Endothelial cell of umbilical vein (primary cell): ENCODE measurements at regions not wholly inside any gene's neighbourhood (a gene's known extent, or its start where the extent isn't known, plus 50 kb on each side); places are given as distances from the start of the nearest gene placed in this dataset.

Experiments used
- EZH2 ChIP-seq: IDR thresholded peaks from 2 replicates; pipeline ENCODE4 v1.6.1; 2012; ENCODE audit warnings: borderline replicate concordance, low read depth, mild to moderate bottlenecking, moderate library complexity, low read length, inconsistent platforms; ENCODE audit not compliant: severe bottlenecking
- JUN ChIP-seq: IDR thresholded peaks from 2 replicates; pipeline ENCODE4 v1.6.1; 2011; ENCODE audit warnings: borderline replicate concordance, low read depth; ENCODE audit not compliant: insufficient read length, insufficient read depth
- POLR2A ChIP-seq: IDR thresholded peaks from 2 replicates; pipeline ENCODE4 v1.6.1; 2012; ENCODE audit warnings: low read depth, mild to moderate bottlenecking, control low read depth, low read length
- POLR2AphosphoS5 ChIP-seq: IDR thresholded peaks from 2 replicates; pipeline ENCODE4 v1.6.1; 2012; ENCODE audit warnings: low read depth, mild to moderate bottlenecking, control low read depth, low read length, moderate library complexity; ENCODE audit not compliant: insufficient read depth
- TF ChIP-seq, protein P1 (sequence below), 2 donors: IDR thresholded peaks; 1 replicate in 1 of 2; 2 replicates in 1 of 2; pipeline ENCODE4 v1.5.1; 2011; ENCODE audit warnings: low read length in 2 of 2, mild to moderate bottlenecking in 2 of 2, moderate library complexity in 2 of 2, control low read depth in 1 of 2, inconsistent platforms in 1 of 2, low read depth in 1 of 2; ENCODE audit not compliant: insufficient read depth in 1 of 2; ENCODE audit errors: extremely low read depth in 1 of 2
- TF ChIP-seq, protein P2 (sequence below): IDR thresholded peaks from 2 replicates; pipeline ENCODE4 v1.6.1; 2011; ENCODE audit not compliant: insufficient read depth, insufficient read length

DNA sequence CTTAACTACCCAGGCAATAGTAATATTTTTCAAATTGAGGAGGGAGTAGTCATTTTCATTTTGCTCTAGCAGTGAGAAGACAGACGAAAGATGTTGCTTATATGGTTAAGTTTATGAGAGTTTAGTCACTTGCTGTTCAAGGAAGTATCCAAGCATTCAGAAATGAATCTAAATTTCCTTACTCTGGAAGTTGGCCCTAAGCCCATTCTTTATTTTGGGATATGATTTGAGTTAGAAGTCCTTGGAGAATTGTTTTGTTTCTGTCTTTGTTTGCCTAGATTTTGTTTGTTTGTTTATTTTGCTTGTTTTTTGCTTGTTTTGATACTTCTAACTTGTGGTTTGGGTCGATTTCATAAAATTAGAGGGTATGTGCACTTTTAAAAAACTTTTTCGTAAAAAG lies 146.4 kb upstream of the FGF10 start:
- TF ChIP-seq, protein P1, sequence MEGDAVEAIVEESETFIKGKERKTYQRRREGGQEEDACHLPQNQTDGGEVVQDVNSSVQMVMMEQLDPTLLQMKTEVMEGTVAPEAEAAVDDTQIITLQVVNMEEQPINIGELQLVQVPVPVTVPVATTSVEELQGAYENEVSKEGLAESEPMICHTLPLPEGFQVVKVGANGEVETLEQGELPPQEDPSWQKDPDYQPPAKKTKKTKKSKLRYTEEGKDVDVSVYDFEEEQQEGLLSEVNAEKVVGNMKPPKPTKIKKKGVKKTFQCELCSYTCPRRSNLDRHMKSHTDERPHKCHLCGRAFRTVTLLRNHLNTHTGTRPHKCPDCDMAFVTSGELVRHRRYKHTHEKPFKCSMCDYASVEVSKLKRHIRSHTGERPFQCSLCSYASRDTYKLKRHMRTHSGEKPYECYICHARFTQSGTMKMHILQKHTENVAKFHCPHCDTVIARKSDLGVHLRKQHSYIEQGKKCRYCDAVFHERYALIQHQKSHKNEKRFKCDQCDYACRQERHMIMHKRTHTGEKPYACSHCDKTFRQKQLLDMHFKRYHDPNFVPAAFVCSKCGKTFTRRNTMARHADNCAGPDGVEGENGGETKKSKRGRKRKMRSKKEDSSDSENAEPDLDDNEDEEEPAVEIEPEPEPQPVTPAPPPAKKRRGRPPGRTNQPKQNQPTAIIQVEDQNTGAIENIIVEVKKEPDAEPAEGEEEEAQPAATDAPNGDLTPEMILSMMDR (IDR thresholded peaks at IDR 0.05; ENCODE audit: extremely low read depth in 1 of 2, insufficient read depth in 1 of 2, low read depth in 1 of 2, low read length in 2 of 2), result no peak
- TF ChIP-seq JUN, result no peak
- TF ChIP-seq, protein P2, sequence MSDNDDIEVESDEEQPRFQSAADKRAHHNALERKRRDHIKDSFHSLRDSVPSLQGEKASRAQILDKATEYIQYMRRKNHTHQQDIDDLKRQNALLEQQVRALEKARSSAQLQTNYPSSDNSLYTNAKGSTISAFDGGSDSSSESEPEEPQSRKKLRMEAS, result no peak
- no peak for TF ChIP-seq POLR2AphosphoS5
- no peak for TF ChIP-seq POLR2A
- no peak for TF ChIP-seq EZH2
